ENCODE measurements at regions not wholly inside any gene's neighbourhood (a gene's known extent, or its start where the extent isn't known, plus 50 kb on each side); places are given as distances from the start of the nearest gene placed in this dataset.

GRCh38 chr17:14871921-14872320 lies 393.2 kb downstream of the PMP22 start:
- no peak overlapping the region for H3K14ac ChIP-seq (ENCODE audit: low read length)
- peak in 1 of 2 donors; percentile 51 for DNase-seq
- H3K36me3 ChIP-seq (ENCODE audit: control insufficient read depth in 1 of 2, insufficient read depth in 2 of 2, low read length in 2 of 2): no peaks in the 10 kb centered on the region
- H3K27ac ChIP-seq (ENCODE audit: low read depth, low read length): no peak overlapping the region
- no peak overlapping the region for H3K18ac ChIP-seq (ENCODE audit: low read length)
- no peak overlapping the region for H4K8ac ChIP-seq (ENCODE audit: low read depth, low read length)
- H4K91ac ChIP-seq (ENCODE audit: low read depth, low read length): no peak overlapping the region
- H2AK5ac ChIP-seq (ENCODE audit: low read length): no peak overlapping the region
- H2AFZ ChIP-seq (ENCODE audit: insufficient read depth, low read length, poor library complexity): no peak overlapping the region
- no peaks in the 10 kb centered on the region for H3K79me2 ChIP-seq (ENCODE audit: control insufficient read depth, insufficient read depth, low read length, poor library complexity)
- WGBS (ENCODE audit: extremely low coverage, insufficient coverage, insufficient read length): no CpG with 5 or more reads among the region's 2 CpGs
- no peaks in the 10 kb centered on the region for H3K4me1 ChIP-seq (ENCODE audit: control insufficient read depth in 1 of 2, insufficient read depth in 2 of 2, low read length in 2 of 2)
- H3K79me1 ChIP-seq (ENCODE audit: low read length): no peaks in the 10 kb centered on the region
- H2BK12ac ChIP-seq (ENCODE audit: low read length): no peak overlapping the region
- no peak overlapping the region for H3K4me2 ChIP-seq (ENCODE audit: low read length)
- peaks cover 3% of the 10 kb centered on the region for H3K27me3 ChIP-seq (ENCODE audit: insufficient read depth, low read length)
- H2BK5ac ChIP-seq (ENCODE audit: low read depth, low read length, poor library complexity): no peak overlapping the region
- H3K4ac ChIP-seq (ENCODE audit: low read depth, low read length): no peak overlapping the region
- H3K23ac ChIP-seq (ENCODE audit: low read length): no peak overlapping the region
- no peak overlapping the region for H3K9ac ChIP-seq (ENCODE audit: low read length)
- H3K9me3 ChIP-seq (ENCODE audit: insufficient read depth, low read depth, low read length): no peaks in the 10 kb centered on the region
- no peak overlapping the region for H3K4me3 ChIP-seq (ENCODE audit: low read depth, low read length)
- no peak overlapping the region for H4K12ac ChIP-seq (ENCODE audit: low read depth, low read length)
- H2BK120ac ChIP-seq (ENCODE audit: insufficient read depth, low read length, poor library complexity): no peak overlapping the region

GRCh38 chr17:14866266-14866665 lies 398.9 kb downstream of the PMP22 start:
- WGBS (ENCODE audit: extremely low coverage, insufficient coverage, insufficient read length): no CpG with 5 or more reads among the region's 7 CpGs
- H3K36me3 ChIP-seq (ENCODE audit: control insufficient read depth in 1 of 2, insufficient read depth in 2 of 2, low read length in 2 of 2): no peaks in the 10 kb centered on the region
- H2BK12ac ChIP-seq (ENCODE audit: low read length): no peak overlapping the region
- no peak overlapping the region for H3K4ac ChIP-seq (ENCODE audit: low read depth, low read length)
- no peak overlapping the region for H3K27ac ChIP-seq (ENCODE audit: low read depth, low read length)
- H3K27me3 ChIP-seq (ENCODE audit: insufficient read depth, low read length): no peaks in the 10 kb centered on the region
- no peaks in the 10 kb centered on the region for H3K79me1 ChIP-seq (ENCODE audit: low read length)
- no peak overlapping the region for H4K91ac ChIP-seq (ENCODE audit: low read depth, low read length)
- H3K4me2 ChIP-seq (ENCODE audit: low read length): no peak overlapping the region
- H4K8ac ChIP-seq (ENCODE audit: low read depth, low read length): no peak overlapping the region
- H3K18ac ChIP-seq (ENCODE audit: low read length): no peak overlapping the region
- no peak overlapping the region for H2BK120ac ChIP-seq (ENCODE audit: insufficient read depth, low read length, poor library complexity)
- H2AFZ ChIP-seq (ENCODE audit: insufficient read depth, low read length, poor library complexity): no peak overlapping the region
- H3K23ac ChIP-seq (ENCODE audit: low read length): no peak overlapping the region
- H3K4me1 ChIP-seq (ENCODE audit: control insufficient read depth in 1 of 2, insufficient read depth in 2 of 2, low read length in 2 of 2): no peaks in the 10 kb centered on the region
- no peaks in the 10 kb centered on the region for H3K79me2 ChIP-seq (ENCODE audit: control insufficient read depth, insufficient read depth, low read length, poor library complexity)
- H3K9ac ChIP-seq (ENCODE audit: low read length): no peak overlapping the region
- H3K9me3 ChIP-seq (ENCODE audit: insufficient read depth, low read depth, low read length): no peaks in the 10 kb centered on the region
- no peak overlapping the region for H3K14ac ChIP-seq (ENCODE audit: low read length)
- no peak overlapping the region for H2AK5ac ChIP-seq (ENCODE audit: low read length)
- H4K12ac ChIP-seq (ENCODE audit: low read depth, low read length): no peak overlapping the region
- H3K4me3 ChIP-seq (ENCODE audit: low read depth, low read length): no peak overlapping the region
- H2BK5ac ChIP-seq (ENCODE audit: low read depth, low read length, poor library complexity): no peak overlapping the region
- DNase-seq: no peak

GRCh38 chr17:14864127-14864526 lies 401.0 kb downstream of the PMP22 start:
- H4K91ac ChIP-seq (ENCODE audit: low read depth, low read length): no peak overlapping the region
- H3K27ac ChIP-seq (ENCODE audit: low read depth, low read length): no peak overlapping the region
- DNase-seq: no peak
- no peak overlapping the region for H2AFZ ChIP-seq (ENCODE audit: insufficient read depth, low read length, poor library complexity)
- H2BK12ac ChIP-seq (ENCODE audit: low read length): no peak overlapping the region
- no peaks in the 10 kb centered on the region for H3K36me3 ChIP-seq (ENCODE audit: control insufficient read depth in 1 of 2, insufficient read depth in 2 of 2, low read length in 2 of 2)
- no peak overlapping the region for H3K23ac ChIP-seq (ENCODE audit: low read length)
- no peak overlapping the region for H2BK5ac ChIP-seq (ENCODE audit: low read depth, low read length, poor library complexity)
- H3K4ac ChIP-seq (ENCODE audit: low read depth, low read length): no peak overlapping the region
- no peaks in the 10 kb centered on the region for H3K4me1 ChIP-seq (ENCODE audit: control insufficient read depth in 1 of 2, insufficient read depth in 2 of 2, low read length in 2 of 2)
- H2BK120ac ChIP-seq (ENCODE audit: insufficient read depth, low read length, poor library complexity): no peak overlapping the region
- H4K8ac ChIP-seq (ENCODE audit: low read depth, low read length): no peak overlapping the region
- no peaks in the 10 kb centered on the region for H3K9me3 ChIP-seq (ENCODE audit: insufficient read depth, low read depth, low read length)
- no peaks in the 10 kb centered on the region for H3K79me2 ChIP-seq (ENCODE audit: control insufficient read depth, insufficient read depth, low read length, poor library complexity)
- H3K4me3 ChIP-seq (ENCODE audit: low read depth, low read length): no peak overlapping the region
- no peak overlapping the region for H2AK5ac ChIP-seq (ENCODE audit: low read length)
- no peaks in the 10 kb centered on the region for H3K79me1 ChIP-seq (ENCODE audit: low read length)
- H4K12ac ChIP-seq (ENCODE audit: low read depth, low read length): no peak overlapping the region
- WGBS (ENCODE audit: extremely low coverage, insufficient coverage, insufficient read length): no CpG with 5 or more reads among the region's 1 CpG
- H3K14ac ChIP-seq (ENCODE audit: low read length): no peak overlapping the region
- no peak overlapping the region for H3K4me2 ChIP-seq (ENCODE audit: low read length)
- H3K9ac ChIP-seq (ENCODE audit: low read length): no peak overlapping the region
- H3K18ac ChIP-seq (ENCODE audit: low read length): no peak overlapping the region
- H3K27me3 ChIP-seq (ENCODE audit: insufficient read depth, low read length): no peaks in the 10 kb centered on the region

- no peak overlapping the region for H3K4ac ChIP-seq (ENCODE audit: low read depth, low read length)
- no peaks in the 10 kb centered on the region for H3K27me3 ChIP-seq (ENCODE audit: insufficient read depth, low read length)
- H2BK12ac ChIP-seq (ENCODE audit: low read length): no peak overlapping the region
- no peak overlapping the region for H3K4me3 ChIP-seq (ENCODE audit: low read depth, low read length)
- no peak overlapping the region for H2AFZ ChIP-seq (ENCODE audit: insufficient read depth, low read length, poor library complexity)
- WGBS (ENCODE audit: extremely low coverage, insufficient coverage, insufficient read length): no CpG with 5 or more reads among the region's 3 CpGs
- H3K79me1 ChIP-seq (ENCODE audit: low read length): no peaks in the 10 kb centered on the region
- H3K4me2 ChIP-seq (ENCODE audit: low read length): no peak overlapping the region
- no peaks in the 10 kb centered on the region for H3K9me3 ChIP-seq (ENCODE audit: insufficient read depth, low read depth, low read length)
- no peak overlapping the region for H4K8ac ChIP-seq (ENCODE audit: low read depth, low read length)
- no peak overlapping the region for H2BK120ac ChIP-seq (ENCODE audit: insufficient read depth, low read length, poor library complexity)
- no peaks in the 10 kb centered on the region for H3K4me1 ChIP-seq (ENCODE audit: control insufficient read depth in 1 of 2, insufficient read depth in 2 of 2, low read length in 2 of 2)
- no peak overlapping the region for H3K18ac ChIP-seq (ENCODE audit: low read length)
- H2AK5ac ChIP-seq (ENCODE audit: low read length): no peak overlapping the region
- DNase-seq: no peak
- no peak overlapping the region for H3K9ac ChIP-seq (ENCODE audit: low read length)
- H2BK5ac ChIP-seq (ENCODE audit: low read depth, low read length, poor library complexity): no peak overlapping the region
- H3K79me2 ChIP-seq (ENCODE audit: control insufficient read depth, insufficient read depth, low read length, poor library complexity): no peaks in the 10 kb centered on the region
- no peak overlapping the region for H3K27ac ChIP-seq (ENCODE audit: low read depth, low read length)
- no peak overlapping the region for H3K23ac ChIP-seq (ENCODE audit: low read length)
- no peak overlapping the region for H3K14ac ChIP-seq (ENCODE audit: low read length)
- no peaks in the 10 kb centered on the region for H3K36me3 ChIP-seq (ENCODE audit: control insufficient read depth in 1 of 2, insufficient read depth in 2 of 2, low read length in 2 of 2)
- H4K91ac ChIP-seq (ENCODE audit: low read depth, low read length): no peak overlapping the region
- H4K12ac ChIP-seq (ENCODE audit: low read depth, low read length): no peak overlapping the region
Measured at GRCh38 chr17:14859542-14859941, 405.6 kb downstream of the PMP22 start.
